GM21825 (cell line): ENCODE measurements at regions not wholly inside any gene's neighbourhood (a gene's known extent, or its start where the extent isn't known, plus 50 kb on each side); places are given as distances from the start of the nearest gene placed in this dataset.
"Not testable (repeated sequence)": the region's sequence is repeated elsewhere in the genome, so short reads cannot be mapped to it uniquely, and the experiment has no call there.

ENCODE experiments used
- ATAC-seq: cut with Tn5 transposase; IDR thresholded peaks from one replicate; pipeline ENCODE4 v1.9.1; 2021; ENCODE audit warnings: mild to moderate bottlenecking, moderate library complexity; ENCODE audit not compliant: unreplicated experiment

GRCh38 chrX:39487166-39487968 is 610.4 kb downstream of the BCOR start:
- ATAC-seq, result no peak

- no peak for ATAC-seq
Observed at GRCh38 chrX:39487969-39488330, 609.8 kb downstream of the BCOR start.

GRCh38 chrX:39491548-39492297 is 606.0 kb downstream of the BCOR start:
- peak; percentile 61 for ATAC-seq

- ATAC-seq, result no peak
Observed at GRCh38 chrX:39492497-39493162, 605.1 kb downstream of the BCOR start.

GRCh38 chrX:39493168-39493567 is 604.6 kb downstream of the BCOR start:
- ATAC-seq, result no peak

GRCh38 chrX:39497117-39497516 is 600.6 kb downstream of the BCOR start:
- not testable (repeated sequence) for ATAC-seq

GRCh38 chrX:39497702-39498265 is 600.0 kb downstream of the BCOR start:
- ATAC-seq, result no peak

GRCh38 chrX:39499996-39500395 is 597.8 kb downstream of the BCOR start:
- no peak for ATAC-seq

GRCh38 chrX:39501822-39502221 is 595.9 kb downstream of the BCOR start:
- ATAC-seq, result no peak

GRCh38 chrX:39502486-39502885 is 595.3 kb downstream of the BCOR start:
- no peak for ATAC-seq

GRCh38 chrX:39504227-39504626 is 593.5 kb downstream of the BCOR start:
- no peak for ATAC-seq

GRCh38 chrX:39504850-39505259 is 592.9 kb downstream of the BCOR start:
- no peak for ATAC-seq

GRCh38 chrX:39506131-39506530 is 591.6 kb downstream of the BCOR start:
- ATAC-seq, result no peak

GRCh38 chrX:39507034-39507433 is 590.7 kb downstream of the BCOR start:
- no peak for ATAC-seq

- no peak for ATAC-seq
Observed at GRCh38 chrX:39507617-39508299, 590.0 kb downstream of the BCOR start.

- no peak for ATAC-seq
Observed at GRCh38 chrX:39508300-39508692, 589.5 kb downstream of the BCOR start.

- ATAC-seq, result no peak
Observed at GRCh38 chrX:39509157-39509556, 588.6 kb downstream of the BCOR start.

- no peak for ATAC-seq
Observed at GRCh38 chrX:39513836-39514235, 583.9 kb downstream of the BCOR start.

- ATAC-seq, result no peak
Observed at GRCh38 chrX:39514801-39515200, 583.0 kb downstream of the BCOR start.

- ATAC-seq, result no peak
Observed at GRCh38 chrX:39516427-39516841, 581.3 kb downstream of the BCOR start.

GRCh38 chrX:39518476-39519029 is 579.2 kb downstream of the BCOR start:
- ATAC-seq, result no peak
